MCF 10A (cell line): ENCODE measurements at regions not wholly inside any gene's neighbourhood (a gene's known extent, or its start where the extent isn't known, plus 50 kb on each side); places are given as distances from the start of the nearest gene placed in this dataset.

Source experiments
- BruUV-seq: library from RNA; stranded (reverse); fragments of 400-500 nt; replicated peaks from 2 replicates; lab custom pipeline; 2021; lab: Mats Ljungman, UMichigan
- CTCF ChIA-PET: fragments of 300-600 bp; sonication (Branson Sonifier 250); formaldehyde crosslinking; extraction: SDS; loops from one replicate; lab custom pipeline; 2021; ENCODE audit warnings: antibody characterized with exemption, inconsistent platforms; lab: Yijun Ruan, JAX
- POLR2A ChIA-PET: fragments of 300-600, 350-650 bp; sonication (Branson Sonifier 250); formaldehyde crosslinking; extraction: SDS; loops from one replicate; lab custom pipeline; 2020; ENCODE audit warnings: antibody characterized with exemption, inconsistent platforms; lab: Yijun Ruan, JAX
- DNase-seq: peaks from one replicate; pipeline ENCODE4 v3.0.0-alpha.2; 2018; ENCODE audit not compliant: unreplicated experiment
- H3K27ac Mint-ChIP-seq: one replicate; pipeline ENCODE4 v1.8.0; 2022; ENCODE audit warnings: mild to moderate bottlenecking, low read depth, mixed read lengths; ENCODE audit not compliant: unreplicated experiment
- H3K27me3 Mint-ChIP-seq: one replicate; pipeline ENCODE4 v1.8.0; 2022; ENCODE audit warnings: mixed read lengths; ENCODE audit not compliant: insufficient read depth, unreplicated experiment
- H3K36me3 Mint-ChIP-seq: one replicate; pipeline ENCODE4 v1.8.0; 2022; ENCODE audit warnings: mild to moderate bottlenecking, moderate library complexity, mixed read lengths; ENCODE audit not compliant: insufficient read depth, unreplicated experiment
- H3K4me1 Mint-ChIP-seq: one replicate; pipeline ENCODE4 v1.8.0; 2022; ENCODE audit warnings: mixed read lengths; ENCODE audit not compliant: insufficient read depth, unreplicated experiment
- H3K4me3 Mint-ChIP-seq: one replicate; pipeline ENCODE4 v1.8.0; 2022; ENCODE audit warnings: mild to moderate bottlenecking, moderate library complexity, mixed read lengths; ENCODE audit not compliant: unreplicated experiment
- H3K9me3 Mint-ChIP-seq: one replicate; pipeline ENCODE4 v1.8.0; 2022; ENCODE audit warnings: mixed read lengths; ENCODE audit not compliant: unreplicated experiment
- intact Hi-C: fragments of 100-400 bp; cut with micrococcal nuclease; formaldehyde crosslinking; loops from 2 replicates; pipeline ENCODE4 v1.14.1; 2022
- TF ChIP-seq, protein P1 (sequence below): fragments of 200-600 bp; IDR thresholded peaks from one replicate; pipeline ENCODE4 v1.8.0; 2022; ENCODE audit warnings: antibody characterized with exemption, mild to moderate bottlenecking; ENCODE audit not compliant: unreplicated experiment

DNA sequence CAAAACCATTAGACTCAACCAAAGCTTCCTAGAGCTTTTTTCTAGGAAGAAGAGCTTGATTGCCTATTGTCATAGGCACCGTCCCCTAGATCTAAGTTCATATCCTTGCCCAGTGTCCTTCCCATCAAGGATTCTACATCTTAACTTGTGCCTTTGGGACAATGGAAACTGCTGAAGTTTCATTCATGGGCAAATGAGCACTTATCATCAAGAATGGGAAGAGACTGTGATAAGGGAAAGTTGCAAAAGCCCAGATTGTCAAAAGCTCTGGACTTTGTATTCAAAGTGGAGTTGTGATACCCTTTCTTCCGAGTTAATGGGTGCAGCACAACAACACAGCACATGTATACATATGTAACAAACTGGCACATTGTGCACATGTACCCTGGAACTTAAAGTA lies 503.0 kb upstream of the KLHL29 start:
- DNase-seq = no peak
- no peaks in the 10 kb centered on the region for H3K27me3 Mint-ChIP-seq
- no peaks in the 10 kb centered on the region for H3K4me1 Mint-ChIP-seq
- no peak overlapping the region for H3K4me3 Mint-ChIP-seq
- peaks cover 8% of the 10 kb centered on the region for H3K9me3 Mint-ChIP-seq
- no TSS peak for BruUV-seq
- intact Hi-C loops = no loop called here
- H3K27ac Mint-ChIP-seq = no peak overlapping the region
- ChIA-PET CTCF (interaction anchor here (0.6 kb wide), 1 partner anchor 187 kb away, joined by 3 read pairs; no protein-coding TSS in a partner anchor), POLR2A (no interaction called here)
- TF ChIP-seq, protein P1, sequence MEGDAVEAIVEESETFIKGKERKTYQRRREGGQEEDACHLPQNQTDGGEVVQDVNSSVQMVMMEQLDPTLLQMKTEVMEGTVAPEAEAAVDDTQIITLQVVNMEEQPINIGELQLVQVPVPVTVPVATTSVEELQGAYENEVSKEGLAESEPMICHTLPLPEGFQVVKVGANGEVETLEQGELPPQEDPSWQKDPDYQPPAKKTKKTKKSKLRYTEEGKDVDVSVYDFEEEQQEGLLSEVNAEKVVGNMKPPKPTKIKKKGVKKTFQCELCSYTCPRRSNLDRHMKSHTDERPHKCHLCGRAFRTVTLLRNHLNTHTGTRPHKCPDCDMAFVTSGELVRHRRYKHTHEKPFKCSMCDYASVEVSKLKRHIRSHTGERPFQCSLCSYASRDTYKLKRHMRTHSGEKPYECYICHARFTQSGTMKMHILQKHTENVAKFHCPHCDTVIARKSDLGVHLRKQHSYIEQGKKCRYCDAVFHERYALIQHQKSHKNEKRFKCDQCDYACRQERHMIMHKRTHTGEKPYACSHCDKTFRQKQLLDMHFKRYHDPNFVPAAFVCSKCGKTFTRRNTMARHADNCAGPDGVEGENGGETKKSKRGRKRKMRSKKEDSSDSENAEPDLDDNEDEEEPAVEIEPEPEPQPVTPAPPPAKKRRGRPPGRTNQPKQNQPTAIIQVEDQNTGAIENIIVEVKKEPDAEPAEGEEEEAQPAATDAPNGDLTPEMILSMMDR = no peak
- no peaks in the 10 kb centered on the region for H3K36me3 Mint-ChIP-seq

DNA sequence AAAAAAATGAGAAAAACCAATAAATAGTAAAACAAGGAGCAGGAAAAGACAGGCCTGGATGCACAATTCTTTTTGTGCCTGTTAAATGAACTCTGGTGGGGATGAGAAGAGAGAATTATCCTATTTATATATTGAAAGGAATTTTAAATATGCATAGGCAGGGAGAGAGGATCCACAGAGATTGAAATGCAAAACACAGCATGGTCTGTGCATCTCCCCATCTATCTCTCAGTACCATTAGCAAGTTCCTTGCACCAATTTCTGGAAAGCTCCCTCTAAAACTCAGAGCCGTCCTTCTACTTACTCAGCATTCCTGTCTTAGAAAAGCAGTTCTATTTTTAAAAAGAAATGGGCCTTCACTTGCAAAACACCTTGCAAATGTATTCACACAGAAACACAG lies 502.3 kb upstream of the KLHL29 start:
- no peak overlapping the region for H3K4me3 Mint-ChIP-seq
- no TSS peak for BruUV-seq
- POLR2A ChIA-PET = no interaction called here
- CTCF ChIA-PET = no interaction called here
- DNase-seq = no peak
- intact Hi-C loops = no loop called here
- H3K27me3 Mint-ChIP-seq = no peaks in the 10 kb centered on the region
- peaks cover 8% of the 10 kb centered on the region for H3K9me3 Mint-ChIP-seq
- no peaks in the 10 kb centered on the region for H3K4me1 Mint-ChIP-seq
- TF ChIP-seq, protein P1 = no peak
- no peak overlapping the region for H3K27ac Mint-ChIP-seq
- no peaks in the 10 kb centered on the region for H3K36me3 Mint-ChIP-seq

DNA sequence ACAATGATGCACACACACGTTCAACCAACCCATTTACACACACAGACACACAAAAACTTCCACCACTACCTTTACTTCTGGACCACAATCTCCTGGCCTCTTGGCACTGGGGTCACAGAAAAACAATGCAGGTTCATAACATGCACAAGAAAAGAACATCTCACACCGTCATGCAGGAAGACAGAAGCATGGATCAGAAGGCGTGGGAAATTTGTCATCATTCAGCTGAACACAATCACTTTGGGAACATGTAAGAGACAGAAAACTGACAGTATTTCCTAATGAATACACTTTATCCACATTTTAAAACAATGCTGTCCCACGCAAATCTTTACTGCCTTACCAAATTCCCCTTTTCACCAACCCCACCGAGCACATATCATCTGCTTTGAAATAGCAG lies 501.9 kb upstream of the KLHL29 start:
- H3K4me3 Mint-ChIP-seq = no peak overlapping the region
- ChIA-PET CTCF (no interaction called here), POLR2A (no interaction called here)
- no peak overlapping the region for H3K27ac Mint-ChIP-seq
- peaks cover 8% of the 10 kb centered on the region for H3K9me3 Mint-ChIP-seq
- intact Hi-C loops = no loop called here
- no peaks in the 10 kb centered on the region for H3K4me1 Mint-ChIP-seq
- TF ChIP-seq, protein P1 = no peak
- no peaks in the 10 kb centered on the region for H3K36me3 Mint-ChIP-seq
- no peaks in the 10 kb centered on the region for H3K27me3 Mint-ChIP-seq
- DNase-seq = no peak
- no TSS peak for BruUV-seq

DNA sequence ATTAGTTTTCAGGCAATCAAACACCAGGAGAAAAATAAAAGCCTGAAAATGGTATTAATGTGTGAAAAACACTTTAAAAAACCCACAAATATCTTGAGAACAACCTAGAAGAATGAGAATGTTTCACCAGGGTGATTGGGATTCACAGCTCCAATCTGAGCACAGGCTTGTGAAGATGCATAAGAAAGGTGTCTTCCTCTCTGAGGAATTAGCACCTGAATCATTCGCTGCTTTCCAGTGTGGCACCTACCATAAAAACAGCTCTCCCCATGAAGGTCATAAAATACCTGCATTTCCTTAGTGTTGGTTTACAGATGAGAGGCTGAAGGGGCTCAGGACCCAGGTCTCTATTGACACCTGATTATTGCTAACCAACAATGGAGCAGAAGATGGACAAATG lies 499.7 kb upstream of the KLHL29 start:
- DNase-seq = no peak
- intact Hi-C loops = no loop called here
- peaks cover 8% of the 10 kb centered on the region for H3K9me3 Mint-ChIP-seq
- no peaks in the 10 kb centered on the region for H3K27me3 Mint-ChIP-seq
- no peak overlapping the region for H3K27ac Mint-ChIP-seq
- no peak overlapping the region for H3K4me3 Mint-ChIP-seq
- BruUV-seq = no TSS peak
- H3K36me3 Mint-ChIP-seq = no peaks in the 10 kb centered on the region
- CTCF ChIA-PET = no interaction called here
- TF ChIP-seq, protein P1 = no peak
- no peaks in the 10 kb centered on the region for H3K4me1 Mint-ChIP-seq
- POLR2A ChIA-PET = no interaction called here
